GM23338 (cell line): ENCODE measurements at regions not wholly inside any gene's neighbourhood (a gene's known extent, or its start where the extent isn't known, plus 50 kb on each side); places are given as distances from the start of the nearest gene placed in this dataset.

Source experiments
- ATAC-seq: fragments of 200-7000 bp; cut with Tn5 transposase; 3 replicates; pipeline ENCODE4 v1.9.1; 2020
- DNase-seq: peaks from one replicate; pipeline ENCODE4 v3.0.0-alpha.2; 2015; ENCODE audit warnings: low spot score
- H2AFZ ChIP-seq: fragments of 200-600 bp; sonication (generic); 2 replicates; pipeline ENCODE4 v1.8.0; 2016; ENCODE audit warnings: antibody characterized with exemption, mild to moderate bottlenecking, moderate library complexity
- H3F3A ChIP-seq: fragments of 200-600 bp; sonication (generic); replicated peaks from 2 replicates; pipeline ENCODE4 v1.8.0; 2017; ENCODE audit warnings: antibody characterized with exemption, mixed run types, low read depth
- H3K27ac ChIP-seq: fragments of 200-600 bp; sonication (generic); 2 replicates; pipeline ENCODE4 v1.6.1; 2016; ENCODE audit warnings: low read depth
- H3K27me3 ChIP-seq: fragments of 200-600 bp; sonication (generic); 2 replicates; pipeline ENCODE4 v1.8.0; 2016; ENCODE audit warnings: mild to moderate bottlenecking, mixed run types, moderate library complexity; ENCODE audit not compliant: insufficient read depth
- H3K36me3 ChIP-seq: fragments of 200-600 bp; sonication (generic); 2 replicates; pipeline ENCODE4 v1.8.0; 2016; ENCODE audit warnings: mild to moderate bottlenecking; ENCODE audit not compliant: insufficient read depth
- H3K4me1 ChIP-seq: fragments of 200-600 bp; sonication (generic); 2 replicates; pipeline ENCODE4 v1.8.0; 2016; ENCODE audit warnings: mild to moderate bottlenecking, moderate library complexity; ENCODE audit not compliant: insufficient read depth
- H3K4me2 ChIP-seq: fragments of 200-600 bp; sonication (generic); 2 replicates; pipeline ENCODE4 v1.7.1; 2017; ENCODE audit warnings: mixed run types
- H3K4me3 ChIP-seq: fragments of 200-600 bp; sonication (generic); 2 replicates; pipeline ENCODE4 v1.6.1; 2016; ENCODE audit warnings: mixed run types
- H3K79me2 ChIP-seq: fragments of 200-600 bp; sonication (generic); replicated peaks from 2 replicates; pipeline ENCODE4 v1.8.0; 2017; ENCODE audit warnings: mild to moderate bottlenecking; ENCODE audit not compliant: insufficient read depth
- H3K9me2 ChIP-seq: fragments of 200-600 bp; sonication (generic); 2 replicates; pipeline ENCODE4 v1.8.0; 2017; ENCODE audit not compliant: insufficient read depth
- H4K20me1 ChIP-seq: fragments of 200-600 bp; sonication (generic); replicated peaks from 2 replicates; pipeline ENCODE4 v1.8.0; 2017; ENCODE audit warnings: mild to moderate bottlenecking; ENCODE audit not compliant: insufficient read depth
- H3K27ac Mint-ChIP-seq: 2 replicates; pipeline ENCODE4 v1.8.0; 2020; ENCODE audit warnings: inconsistent platforms, mild to moderate bottlenecking, moderate library complexity, mixed read lengths
- H3K27me3 Mint-ChIP-seq: 3 replicates; pipeline ENCODE4 v1.8.0; 2022; ENCODE audit warnings: low read depth, mild to moderate bottlenecking, moderate library complexity, mixed read lengths, inconsistent platforms; ENCODE audit not compliant: insufficient read depth, poor library complexity
- H3K36me3 Mint-ChIP-seq: 3 replicates; pipeline ENCODE4 v1.8.0; 2021; ENCODE audit warnings: low read depth, mild to moderate bottlenecking, inconsistent platforms, moderate library complexity, mixed read lengths
- H3K4me1 Mint-ChIP-seq: 3 replicates; pipeline ENCODE4 v1.8.0; 2020; ENCODE audit warnings: mild to moderate bottlenecking, inconsistent platforms, mixed read lengths
- H3K4me3 Mint-ChIP-seq: 3 replicates; pipeline ENCODE4 v1.8.0; 2021; ENCODE audit warnings: moderate library complexity, mild to moderate bottlenecking, inconsistent platforms, mixed read lengths
- H3K9me3 Mint-ChIP-seq: 3 replicates; pipeline ENCODE4 v1.8.0; 2020; ENCODE audit warnings: moderate library complexity, mild to moderate bottlenecking, inconsistent platforms, mixed read lengths
- CREB1 ChIP-seq: fragments of 250-450 bp; sonication (Bioruptor Pico); IDR thresholded peaks from 2 replicates; pipeline ENCODE4 v1.5.0; 2020; ENCODE audit warnings: low read depth, mild to moderate bottlenecking, moderate library complexity
- CTCF ChIP-seq, 2 experiments: fragments of 200-600 bp in 1 of 2; sonication (generic) in 1 of 2; conservative IDR thresholded peaks; 2 replicates each; pipeline versions ENCODE4 v1.5.1 to v1.6.1; 2016 to 2017; ENCODE audit warnings: antibody characterized with exemption in 2 of 2, low read depth in 2 of 2, mild to moderate bottlenecking in 2 of 2, moderate library complexity in 1 of 2
- ETS1 ChIP-seq: IDR thresholded peaks from 2 replicates; pipeline ENCODE4 v1.6.1; 2016; ENCODE audit warnings: antibody characterized with exemption
- JUNB ChIP-seq: IDR thresholded peaks from one replicate; pipeline ENCODE4 v1.6.1; 2016; ENCODE audit warnings: antibody characterized with exemption; ENCODE audit not compliant: unreplicated experiment
- ZNF114 ChIP-seq: fragments of 250-450 bp; sonication (Bioruptor Pico); IDR thresholded peaks from 2 replicates; pipeline ENCODE4 v1.5.0; 2020; ENCODE audit warnings: mild to moderate bottlenecking, moderate library complexity
- ZNF331 ChIP-seq: fragments of 250-450 bp; sonication (Bioruptor Pico); IDR thresholded peaks from 2 replicates; pipeline ENCODE4 v1.5.0; 2020; ENCODE audit warnings: low read depth, mild to moderate bottlenecking, moderate library complexity
- TF ChIP-seq, protein P1 (sequence below): fragments of 250-450 bp; sonication (Bioruptor Pico); IDR thresholded peaks from 2 replicates; pipeline ENCODE4 v1.5.0; 2020; ENCODE audit warnings: mild to moderate bottlenecking, moderate library complexity

GRCh38 chr5:6166698-6167394 is 211.5 kb downstream of the MED10 start:
- Mint-ChIP-seq H3K27me3 (no peaks in the 10 kb centered on the region), H3K36me3 (no peaks in the 10 kb centered on the region), H3K4me3 (no peak overlapping the region), H3K9me3 (no peaks in the 10 kb centered on the region; the same call in 2 of the 3 replicates), H3K27ac (no peak overlapping the region), H3K4me1 (peaks cover 11% of the 10 kb centered on the region)
- Histone ChIP-seq H3K4me2 (no peak overlapping the region), H3F3A (no peaks in the 10 kb centered on the region), H4K20me1 (no peaks in the 10 kb centered on the region), H3K27ac (no peak overlapping the region), H3K4me3 (no peak overlapping the region), H3K79me2 (no peaks in the 10 kb centered on the region), H3K27me3 (no peaks in the 10 kb centered on the region), H3K4me1 (peaks cover 13% of the 10 kb centered on the region), H3K36me3 (no peaks in the 10 kb centered on the region), H2AFZ (no peak overlapping the region), H3K9me2 (no peaks in the 10 kb centered on the region)
- no peak for ATAC-seq
- DNase-seq: peak; percentile 3
- TF ChIP-seq ETS1 (no peak), ZNF331 (CRISPR knock-in tag) (no peak), JUNB (no peak), CTCF (conservative IDR thresholded peaks at IDR 0.05; ENCODE audit: low read depth in 2 of 2) (peak; percentile 23 to 49; a peak in 3 of 4 replicates)

GRCh38 chr5:6163913-6164312 is 214.4 kb downstream of the MED10 start:
- Histone ChIP-seq H3K79me2 (no peaks in the 10 kb centered on the region), H3F3A (no peaks in the 10 kb centered on the region), H3K9me2 (no peaks in the 10 kb centered on the region), H3K36me3 (no peaks in the 10 kb centered on the region), H2AFZ (no peak overlapping the region), H3K27ac (no peak overlapping the region), H3K27me3 (no peaks in the 10 kb centered on the region), H3K4me3 (no peak overlapping the region), H3K4me2 (peak overlapping the region; percentile 45; the same call in 1 of the 2 replicates), H3K4me1 (peaks cover 20% of the 10 kb centered on the region), H4K20me1 (no peaks in the 10 kb centered on the region)
- Mint-ChIP-seq H3K4me1 (peaks cover 24% of the 10 kb centered on the region), H3K27me3 (peaks cover 2% of the 10 kb centered on the region), H3K9me3 (no peaks in the 10 kb centered on the region; the same call in 2 of the 3 replicates), H3K27ac (no peak overlapping the region), H3K4me3 (no peak overlapping the region), H3K36me3 (no peaks in the 10 kb centered on the region)
- ATAC-seq (no peak), DNase-seq (no peak)
- TF ChIP-seq, protein P1, sequence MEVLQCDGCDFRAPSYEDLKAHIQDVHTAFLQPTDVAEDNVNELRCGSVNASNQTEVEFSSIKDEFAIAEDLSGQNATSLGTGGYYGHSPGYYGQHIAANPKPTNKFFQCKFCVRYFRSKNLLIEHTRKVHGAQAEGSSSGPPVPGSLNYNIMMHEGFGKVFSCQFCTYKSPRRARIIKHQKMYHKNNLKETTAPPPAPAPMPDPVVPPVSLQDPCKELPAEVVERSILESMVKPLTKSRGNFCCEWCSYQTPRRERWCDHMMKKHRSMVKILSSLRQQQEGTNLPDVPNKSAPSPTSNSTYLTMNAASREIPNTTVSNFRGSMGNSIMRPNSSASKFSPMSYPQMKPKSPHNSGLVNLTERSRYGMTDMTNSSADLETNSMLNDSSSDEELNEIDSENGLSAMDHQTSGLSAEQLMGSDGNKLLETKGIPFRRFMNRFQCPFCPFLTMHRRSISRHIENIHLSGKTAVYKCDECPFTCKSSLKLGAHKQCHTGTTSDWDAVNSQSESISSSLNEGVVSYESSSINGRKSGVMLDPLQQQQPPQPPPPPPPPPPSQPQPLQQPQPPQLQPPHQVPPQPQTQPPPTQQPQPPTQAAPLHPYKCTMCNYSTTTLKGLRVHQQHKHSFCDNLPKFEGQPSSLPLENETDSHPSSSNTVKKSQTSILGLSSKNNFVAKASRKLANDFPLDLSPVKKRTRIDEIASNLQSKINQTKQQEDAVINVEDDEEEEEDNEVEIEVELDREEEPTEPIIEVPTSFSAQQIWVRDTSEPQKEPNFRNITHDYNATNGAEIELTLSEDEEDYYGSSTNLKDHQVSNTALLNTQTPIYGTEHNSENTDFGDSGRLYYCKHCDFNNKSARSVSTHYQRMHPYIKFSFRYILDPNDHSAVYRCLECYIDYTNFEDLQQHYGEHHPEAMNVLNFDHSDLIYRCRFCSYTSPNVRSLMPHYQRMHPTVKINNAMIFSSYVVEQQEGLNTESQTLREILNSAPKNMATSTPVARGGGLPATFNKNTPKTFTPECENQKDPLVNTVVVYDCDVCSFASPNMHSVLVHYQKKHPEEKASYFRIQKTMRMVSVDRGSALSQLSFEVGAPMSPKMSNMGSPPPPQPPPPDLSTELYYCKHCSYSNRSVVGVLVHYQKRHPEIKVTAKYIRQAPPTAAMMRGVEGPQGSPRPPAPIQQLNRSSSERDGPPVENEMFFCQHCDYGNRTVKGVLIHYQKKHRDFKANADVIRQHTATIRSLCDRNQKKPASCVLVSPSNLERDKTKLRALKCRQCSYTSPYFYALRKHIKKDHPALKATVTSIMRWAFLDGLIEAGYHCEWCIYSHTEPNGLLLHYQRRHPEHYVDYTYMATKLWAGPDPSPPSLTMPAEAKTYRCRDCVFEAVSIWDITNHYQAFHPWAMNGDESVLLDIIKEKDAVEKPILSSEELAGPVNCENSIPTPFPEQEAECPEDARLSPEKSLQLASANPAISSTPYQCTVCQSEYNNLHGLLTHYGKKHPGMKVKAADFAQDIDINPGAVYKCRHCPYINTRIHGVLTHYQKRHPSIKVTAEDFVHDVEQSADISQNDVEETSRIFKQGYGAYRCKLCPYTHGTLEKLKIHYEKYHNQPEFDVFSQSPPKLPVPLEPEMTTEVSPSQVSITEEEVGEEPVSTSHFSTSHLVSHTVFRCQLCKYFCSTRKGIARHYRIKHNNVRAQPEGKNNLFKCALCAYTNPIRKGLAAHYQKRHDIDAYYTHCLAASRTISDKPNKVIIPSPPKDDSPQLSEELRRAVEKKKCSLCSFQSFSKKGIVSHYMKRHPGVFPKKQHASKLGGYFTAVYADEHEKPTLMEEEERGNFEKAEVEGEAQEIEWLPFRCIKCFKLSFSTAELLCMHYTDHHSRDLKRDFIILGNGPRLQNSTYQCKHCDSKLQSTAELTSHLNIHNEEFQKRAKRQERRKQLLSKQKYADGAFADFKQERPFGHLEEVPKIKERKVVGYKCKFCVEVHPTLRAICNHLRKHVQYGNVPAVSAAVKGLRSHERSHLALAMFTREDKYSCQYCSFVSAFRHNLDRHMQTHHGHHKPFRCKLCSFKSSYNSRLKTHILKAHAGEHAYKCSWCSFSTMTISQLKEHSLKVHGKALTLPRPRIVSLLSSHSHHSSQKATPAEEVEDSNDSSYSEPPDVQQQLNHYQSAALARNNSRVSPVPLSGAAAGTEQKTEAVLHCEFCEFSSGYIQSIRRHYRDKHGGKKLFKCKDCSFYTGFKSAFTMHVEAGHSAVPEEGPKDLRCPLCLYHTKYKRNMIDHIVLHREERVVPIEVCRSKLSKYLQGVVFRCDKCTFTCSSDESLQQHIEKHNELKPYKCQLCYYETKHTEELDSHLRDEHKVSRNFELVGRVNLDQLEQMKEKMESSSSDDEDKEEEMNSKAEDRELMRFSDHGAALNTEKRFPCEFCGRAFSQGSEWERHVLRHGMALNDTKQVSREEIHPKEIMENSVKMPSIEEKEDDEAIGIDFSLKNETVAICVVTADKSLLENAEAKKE: no peak
- TF ChIP-seq CTCF (conservative IDR thresholded peaks at IDR 0.05; ENCODE audit: low read depth in 2 of 2): no peak
- no peak for TF ChIP-seq ETS1
- TF ChIP-seq CREB1 (CRISPR knock-in tag): no peak
- no peak for TF ChIP-seq ZNF114 (CRISPR knock-in tag)
